ENCODE measurements at regions not wholly inside any gene's neighbourhood (a gene's known extent, or its start where the extent isn't known, plus 50 kb on each side); places are given as distances from the start of the nearest gene placed in this dataset.

DNA sequence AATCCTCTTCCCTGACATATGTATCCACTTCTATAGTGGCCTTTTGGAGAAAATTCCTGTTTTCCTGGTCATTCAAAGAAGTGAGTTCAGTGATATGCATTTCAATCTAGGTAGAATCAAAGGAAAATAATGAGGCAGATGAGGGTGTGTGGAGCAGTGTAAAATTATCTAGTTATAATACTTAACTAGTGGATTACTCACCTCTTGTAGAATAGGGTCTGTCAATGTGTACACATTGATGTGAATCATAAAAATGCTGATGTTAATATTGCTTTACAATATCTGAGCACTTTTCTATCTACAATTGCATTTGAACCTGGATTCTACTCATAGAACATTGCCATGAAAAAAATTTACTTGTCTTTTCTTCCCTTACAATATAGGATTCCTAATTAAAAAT is 293.5 kb downstream of the GBA3 start:
- no peak for DNase-seq
- no peaks in the 10 kb centered on the region for H3K4me1 Mint-ChIP-seq (ENCODE audit: low read depth, unreplicated experiment)
- no peak overlapping the region for H3K27ac Mint-ChIP-seq (ENCODE audit: unreplicated experiment)
- TF ChIP-seq, protein P1, sequence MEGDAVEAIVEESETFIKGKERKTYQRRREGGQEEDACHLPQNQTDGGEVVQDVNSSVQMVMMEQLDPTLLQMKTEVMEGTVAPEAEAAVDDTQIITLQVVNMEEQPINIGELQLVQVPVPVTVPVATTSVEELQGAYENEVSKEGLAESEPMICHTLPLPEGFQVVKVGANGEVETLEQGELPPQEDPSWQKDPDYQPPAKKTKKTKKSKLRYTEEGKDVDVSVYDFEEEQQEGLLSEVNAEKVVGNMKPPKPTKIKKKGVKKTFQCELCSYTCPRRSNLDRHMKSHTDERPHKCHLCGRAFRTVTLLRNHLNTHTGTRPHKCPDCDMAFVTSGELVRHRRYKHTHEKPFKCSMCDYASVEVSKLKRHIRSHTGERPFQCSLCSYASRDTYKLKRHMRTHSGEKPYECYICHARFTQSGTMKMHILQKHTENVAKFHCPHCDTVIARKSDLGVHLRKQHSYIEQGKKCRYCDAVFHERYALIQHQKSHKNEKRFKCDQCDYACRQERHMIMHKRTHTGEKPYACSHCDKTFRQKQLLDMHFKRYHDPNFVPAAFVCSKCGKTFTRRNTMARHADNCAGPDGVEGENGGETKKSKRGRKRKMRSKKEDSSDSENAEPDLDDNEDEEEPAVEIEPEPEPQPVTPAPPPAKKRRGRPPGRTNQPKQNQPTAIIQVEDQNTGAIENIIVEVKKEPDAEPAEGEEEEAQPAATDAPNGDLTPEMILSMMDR (IDR thresholded peaks at IDR 0.05; ENCODE audit: partially characterized antibody, unreplicated experiment) = no peak
- no peak overlapping the region for H3K4me3 Mint-ChIP-seq (ENCODE audit: unreplicated experiment)
- H3K27me3 Mint-ChIP-seq (ENCODE audit: unreplicated experiment) = peaks cover 3% of the 10 kb centered on the region
- peaks cover 12% of the 10 kb centered on the region for H3K36me3 Mint-ChIP-seq (ENCODE audit: unreplicated experiment)
- H3K9me3 Mint-ChIP-seq (ENCODE audit: unreplicated experiment) = no peaks in the 10 kb centered on the region

DNA sequence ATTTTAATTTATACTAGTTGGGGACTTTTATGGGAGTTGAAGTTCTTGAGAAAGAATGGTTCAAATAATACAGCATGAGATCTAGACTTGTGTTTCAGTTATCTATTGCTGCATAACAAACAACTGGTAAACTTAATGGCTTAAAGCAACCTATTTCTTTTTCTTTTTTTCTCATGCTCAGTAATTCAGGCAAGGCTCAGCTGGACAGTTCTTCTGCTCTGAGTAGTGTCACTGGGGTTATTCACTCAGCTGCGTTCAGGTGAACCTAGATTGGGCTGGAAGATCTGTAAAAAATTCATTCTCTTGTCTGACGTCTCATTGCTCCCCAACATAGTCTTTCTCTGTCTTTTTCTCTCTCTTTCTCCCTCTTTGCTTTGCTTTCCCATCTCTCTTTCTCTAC is 291.7 kb downstream of the GBA3 start:
- no peak for DNase-seq
- Mint-ChIP-seq H3K36me3 (ENCODE audit: unreplicated experiment) (peaks cover 12% of the 10 kb centered on the region), H3K4me1 (ENCODE audit: low read depth, unreplicated experiment) (no peaks in the 10 kb centered on the region), H3K9me3 (ENCODE audit: unreplicated experiment) (peaks cover 4% of the 10 kb centered on the region), H3K27me3 (ENCODE audit: unreplicated experiment) (peaks cover 3% of the 10 kb centered on the region), H3K4me3 (ENCODE audit: unreplicated experiment) (no peak overlapping the region), H3K27ac (ENCODE audit: unreplicated experiment) (no peak overlapping the region)
- TF ChIP-seq, protein P1 (IDR thresholded peaks at IDR 0.05; ENCODE audit: partially characterized antibody, unreplicated experiment) = no peak

DNA sequence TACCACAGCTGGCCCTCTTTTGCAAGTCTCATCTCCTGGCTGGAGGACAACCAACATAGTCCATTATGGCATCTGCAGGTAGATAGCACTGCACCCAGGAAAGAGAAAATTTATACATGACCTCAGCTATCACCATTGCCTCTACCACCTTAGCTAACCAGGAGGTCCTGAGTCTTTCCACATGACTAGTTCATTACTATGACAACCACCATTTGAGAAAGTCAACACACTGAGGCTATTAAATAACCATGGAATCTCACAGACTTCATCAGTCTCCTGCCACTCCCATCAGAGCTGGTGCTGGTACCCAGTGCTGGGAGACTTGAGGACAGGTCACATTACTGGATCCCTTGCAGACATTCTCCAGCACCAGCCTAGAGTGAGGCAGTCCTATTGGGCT is 285.9 kb downstream of the GBA3 start:
- Mint-ChIP-seq H3K27ac (ENCODE audit: unreplicated experiment) (no peak overlapping the region), H3K4me3 (ENCODE audit: unreplicated experiment) (no peak overlapping the region), H3K27me3 (ENCODE audit: unreplicated experiment) (peaks cover 2% of the 10 kb centered on the region), H3K36me3 (ENCODE audit: unreplicated experiment) (peaks cover 1% of the 10 kb centered on the region), H3K9me3 (ENCODE audit: unreplicated experiment) (peaks cover 5% of the 10 kb centered on the region), H3K4me1 (ENCODE audit: low read depth, unreplicated experiment) (no peaks in the 10 kb centered on the region)
- DNase-seq = no peak
- TF ChIP-seq, protein P1 (IDR thresholded peaks at IDR 0.05; ENCODE audit: partially characterized antibody, unreplicated experiment) = no peak

DNA sequence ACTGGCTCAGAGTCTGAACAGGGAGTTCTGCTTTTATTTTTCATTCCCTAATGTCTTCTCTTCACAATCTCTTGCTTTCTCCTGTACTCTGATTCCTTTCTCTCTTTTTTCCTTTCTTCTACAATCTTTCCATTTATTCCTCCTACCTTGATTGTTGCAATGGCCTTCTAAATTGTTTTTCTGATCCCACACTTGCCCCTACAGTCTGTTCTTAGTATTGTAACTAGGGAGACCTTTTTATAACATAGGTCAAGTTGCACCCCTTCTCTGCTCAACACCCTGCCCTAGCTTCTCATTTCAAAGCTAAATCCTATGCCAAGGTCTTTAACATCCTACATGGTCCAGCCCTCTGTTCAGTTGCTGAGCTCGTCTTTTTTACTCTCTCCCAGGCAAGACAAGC is 277.9 kb downstream of the GBA3 start:
- Mint-ChIP-seq H3K27me3 (ENCODE audit: unreplicated experiment) (no peaks in the 10 kb centered on the region), H3K27ac (ENCODE audit: unreplicated experiment) (no peak overlapping the region), H3K36me3 (ENCODE audit: unreplicated experiment) (no peaks in the 10 kb centered on the region), H3K9me3 (ENCODE audit: unreplicated experiment) (peaks cover 2% of the 10 kb centered on the region), H3K4me3 (ENCODE audit: unreplicated experiment) (no peak overlapping the region), H3K4me1 (ENCODE audit: low read depth, unreplicated experiment) (no peaks in the 10 kb centered on the region)
- TF ChIP-seq, protein P1 (IDR thresholded peaks at IDR 0.05; ENCODE audit: partially characterized antibody, unreplicated experiment) = no peak
- no peak for DNase-seq

DNA sequence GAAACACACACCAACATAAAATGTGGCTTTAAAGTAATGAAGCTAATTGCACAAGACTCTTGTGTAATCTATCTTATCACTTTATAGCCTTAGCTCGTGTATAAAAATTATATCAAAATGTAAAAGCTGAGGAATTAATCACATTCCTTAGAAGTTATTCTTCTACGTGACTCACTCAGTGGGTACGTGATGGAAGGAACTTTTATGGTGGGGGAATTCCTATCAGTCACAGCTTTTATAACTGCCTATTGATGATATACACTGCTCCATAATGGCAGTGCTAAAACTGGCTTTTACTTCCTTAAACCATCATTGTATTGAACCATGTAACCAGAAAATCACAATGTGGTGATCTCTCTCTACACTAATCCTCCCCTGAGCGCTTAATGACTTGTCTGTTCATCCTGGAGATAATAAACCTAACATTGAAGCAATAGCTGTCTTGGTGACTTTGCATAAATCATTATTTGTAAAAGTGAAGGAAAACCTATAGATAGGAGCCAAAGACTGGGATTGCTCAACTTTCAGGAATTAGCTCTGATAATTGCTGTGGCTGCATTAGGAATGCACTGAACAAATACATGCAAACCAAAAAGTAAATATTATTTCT is 276.7 kb downstream of the GBA3 start:
- TF ChIP-seq, protein P1 (IDR thresholded peaks at IDR 0.05; ENCODE audit: partially characterized antibody, unreplicated experiment) = no peak
- Mint-ChIP-seq H3K9me3 (ENCODE audit: unreplicated experiment) (no peaks in the 10 kb centered on the region), H3K4me3 (ENCODE audit: unreplicated experiment) (no peak overlapping the region), H3K27me3 (ENCODE audit: unreplicated experiment) (no peaks in the 10 kb centered on the region), H3K4me1 (ENCODE audit: low read depth, unreplicated experiment) (no peaks in the 10 kb centered on the region), H3K36me3 (ENCODE audit: unreplicated experiment) (no peaks in the 10 kb centered on the region), H3K27ac (ENCODE audit: unreplicated experiment) (no peak overlapping the region)
- DNase-seq = no peak
